ENCODE measurements at regions not wholly inside any gene's neighbourhood (a gene's known extent, or its start where the extent isn't known, plus 50 kb on each side); places are given as distances from the start of the nearest gene placed in this dataset.

DNA sequence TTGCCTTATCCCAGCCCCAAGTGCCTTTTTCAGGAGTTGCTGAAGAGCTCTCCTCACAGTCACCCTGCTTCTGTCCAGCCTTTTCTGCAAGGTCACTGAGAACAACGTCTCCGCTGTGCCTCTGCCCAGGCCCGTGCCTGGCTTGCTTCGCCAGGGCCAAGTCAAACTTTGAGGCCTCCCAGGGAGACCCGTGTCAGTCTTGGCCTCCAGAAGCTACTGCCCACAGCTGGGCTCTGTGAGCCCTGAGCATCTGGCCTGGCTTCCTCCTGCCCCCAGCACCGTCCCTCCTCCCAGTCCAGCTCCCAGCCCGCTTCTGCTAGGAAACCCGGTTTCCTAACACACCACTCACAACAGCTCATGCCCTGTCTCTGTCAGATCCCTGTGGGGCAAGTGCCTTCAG is 165.9 kb downstream of the TEX29 start:
- intact Hi-C loops (cut with micrococcal nuclease): no loop called here
- Histone ChIP-seq H3K9me3 (ENCODE audit: control insufficient read depth in 1 of 2, low read length in 2 of 2) (no peaks in the 10 kb centered on the region), H3K27me3 (ENCODE audit: insufficient read depth, low read length) (no peaks in the 10 kb centered on the region), H3K36me3 (ENCODE audit: insufficient read depth, low read length) (no peaks in the 10 kb centered on the region), H3K4me1 (ENCODE audit: insufficient read depth, low read length) (no peaks in the 10 kb centered on the region), H3K4me3 (ENCODE audit: low read length in 2 of 2) (no peak overlapping the region), H3K27ac (ENCODE audit: low read depth, low read length) (no peak overlapping the region)
- DNase-seq: no peak
- CTCF ChIA-PET (ENCODE audit: partially characterized antibody): no interaction called here
- Mint-ChIP-seq H3K4me3 (no peak overlapping the region), H3K36me3 (no peaks in the 10 kb centered on the region), H3K9me3 (peaks cover 0 to 16% (median 4%) of the 10 kb centered on the region in 8 donors), H3K4me1 (no peaks in the 10 kb centered on the region), H3K27ac (no peak overlapping the region), H3K27me3 (peaks cover 0 to 1% of the 10 kb centered on the region in 2 donors)
- POLR2A ChIA-PET (ENCODE audit: partially characterized antibody): no interaction called here

DNA sequence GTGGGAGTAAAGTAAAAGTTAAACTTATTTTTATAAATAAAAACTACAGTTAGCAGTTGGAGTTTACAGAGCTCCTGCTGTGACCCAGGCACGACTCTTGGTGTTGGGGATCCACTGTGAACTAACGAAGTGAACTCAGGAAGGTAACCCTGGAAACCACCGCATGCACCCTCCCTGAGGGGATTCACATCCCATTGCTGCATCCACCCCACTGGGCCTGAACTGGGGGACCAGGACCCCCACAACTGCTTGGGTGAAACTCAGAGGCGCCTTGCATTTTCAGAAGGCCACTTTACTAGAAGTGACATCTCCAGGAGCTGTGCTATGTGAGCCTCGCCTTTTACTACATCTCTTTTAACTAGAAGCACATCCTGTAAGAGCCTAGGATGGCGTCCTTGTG is 166.4 kb downstream of the TEX29 start:
- Mint-ChIP-seq H3K4me3 (no peak overlapping the region), H3K27me3 (peaks cover 0 to 1% of the 10 kb centered on the region in 2 donors), H3K27ac (no peak overlapping the region), H3K9me3 (peaks cover 0 to 16% (median 4%) of the 10 kb centered on the region in 8 donors), H3K36me3 (no peaks in the 10 kb centered on the region), H3K4me1 (no peaks in the 10 kb centered on the region)
- no peaks in the 10 kb centered on the region for H3K27me3 ChIP-seq (ENCODE audit: insufficient read depth, low read length)
- DNase-seq: no peak
- H3K9me3 ChIP-seq (ENCODE audit: control insufficient read depth in 1 of 2, low read length in 2 of 2): no peaks in the 10 kb centered on the region
- ChIA-PET CTCF (ENCODE audit: partially characterized antibody) (no interaction called here), POLR2A (ENCODE audit: partially characterized antibody) (no interaction called here)
- intact Hi-C loops (cut with micrococcal nuclease): no loop called here
- no peaks in the 10 kb centered on the region for H3K36me3 ChIP-seq (ENCODE audit: insufficient read depth, low read length)
- H3K27ac ChIP-seq (ENCODE audit: low read depth, low read length): no peak overlapping the region
- H3K4me3 ChIP-seq (ENCODE audit: low read length in 2 of 2): no peak overlapping the region
- no peaks in the 10 kb centered on the region for H3K4me1 ChIP-seq (ENCODE audit: insufficient read depth, low read length)

DNA sequence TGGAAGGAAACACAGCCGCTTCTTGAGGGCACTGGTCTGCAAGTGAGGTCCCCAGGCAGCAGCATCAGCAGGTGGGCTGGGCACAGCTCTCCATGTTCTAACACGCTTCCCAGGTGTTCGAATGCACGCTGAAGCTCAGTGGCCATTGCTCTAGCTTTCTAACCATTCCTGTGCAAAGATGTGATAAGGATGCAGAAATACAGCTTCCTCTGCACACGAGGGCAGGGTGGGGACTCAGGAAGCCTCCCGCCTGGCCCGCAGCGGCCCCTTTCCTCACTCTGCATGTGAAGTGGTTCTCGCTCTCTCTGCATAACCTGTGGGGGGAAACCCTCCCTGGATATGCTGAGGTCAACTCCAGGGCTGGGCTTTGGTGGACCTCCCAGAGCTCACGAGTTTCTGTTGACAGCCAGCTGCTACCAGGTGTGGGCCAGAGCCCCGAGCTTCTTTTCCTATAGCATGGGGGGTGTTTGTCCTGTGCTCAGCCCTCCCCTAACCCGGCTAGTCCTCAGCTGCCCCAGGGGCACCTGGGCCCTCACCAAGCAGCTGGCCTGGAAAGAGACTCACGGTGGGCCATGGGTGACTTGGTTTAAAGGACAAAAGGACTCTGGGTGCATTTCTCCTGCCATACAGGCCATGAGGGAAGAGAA is 168.2 kb downstream of the TEX29 start:
- DNase-seq: no peak
- Mint-ChIP-seq H3K27me3 (peaks cover 0 to 1% of the 10 kb centered on the region in 2 donors), H3K4me3 (no peak overlapping the region), H3K27ac (no peak overlapping the region), H3K36me3 (no peaks in the 10 kb centered on the region), H3K4me1 (no peaks in the 10 kb centered on the region), H3K9me3 (peaks cover 0 to 16% (median 4%) of the 10 kb centered on the region in 8 donors)
- Histone ChIP-seq H3K36me3 (ENCODE audit: insufficient read depth, low read length) (no peaks in the 10 kb centered on the region), H3K27ac (ENCODE audit: low read depth, low read length) (no peak overlapping the region), H3K27me3 (ENCODE audit: insufficient read depth, low read length) (no peaks in the 10 kb centered on the region), H3K4me1 (ENCODE audit: insufficient read depth, low read length) (no peaks in the 10 kb centered on the region), H3K4me3 (ENCODE audit: low read length in 2 of 2) (no peak overlapping the region), H3K9me3 (ENCODE audit: control insufficient read depth in 1 of 2, low read length in 2 of 2) (no peaks in the 10 kb centered on the region)
- ChIA-PET POLR2A (ENCODE audit: partially characterized antibody) (no interaction called here), CTCF (ENCODE audit: partially characterized antibody) (no interaction called here)
- intact Hi-C loops (cut with micrococcal nuclease): no loop called here

DNA sequence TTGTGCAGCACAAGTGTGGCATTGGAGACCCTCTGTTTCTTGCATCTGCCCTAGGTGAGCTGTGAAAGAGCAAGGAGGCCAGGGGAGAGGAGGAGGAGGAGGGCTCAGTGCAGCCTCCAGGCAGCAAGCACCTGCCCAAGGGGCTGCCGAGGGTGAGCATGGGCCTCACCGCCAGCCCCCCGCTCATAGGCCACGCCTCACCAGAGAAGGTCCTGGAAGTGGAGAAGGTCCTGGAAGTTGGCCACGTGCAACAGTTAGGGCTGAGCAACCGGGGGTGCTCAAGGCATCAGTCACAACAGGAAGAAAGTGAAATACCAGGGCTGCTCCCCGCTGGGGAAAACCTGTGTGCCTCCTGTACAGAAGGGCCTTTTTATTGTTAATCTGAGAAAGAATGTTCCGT is 168.9 kb downstream of the TEX29 start:
- Mint-ChIP-seq H3K4me1 (no peaks in the 10 kb centered on the region), H3K36me3 (no peaks in the 10 kb centered on the region), H3K27ac (no peak overlapping the region), H3K27me3 (no peaks in the 10 kb centered on the region), H3K4me3 (no peak overlapping the region), H3K9me3 (peaks cover 0 to 16% (median 4%) of the 10 kb centered on the region in 8 donors)
- Histone ChIP-seq H3K4me3 (ENCODE audit: low read length in 2 of 2) (no peak overlapping the region), H3K27me3 (ENCODE audit: insufficient read depth, low read length) (no peaks in the 10 kb centered on the region), H3K27ac (ENCODE audit: low read depth, low read length) (no peak overlapping the region), H3K9me3 (ENCODE audit: control insufficient read depth in 1 of 2, low read length in 2 of 2) (no peaks in the 10 kb centered on the region), H3K4me1 (ENCODE audit: insufficient read depth, low read length) (no peaks in the 10 kb centered on the region), H3K36me3 (ENCODE audit: insufficient read depth, low read length) (no peaks in the 10 kb centered on the region)
- no peak for DNase-seq
- ChIA-PET CTCF (ENCODE audit: partially characterized antibody) (no interaction called here), POLR2A (ENCODE audit: partially characterized antibody) (no interaction called here)
- intact Hi-C loops (cut with micrococcal nuclease): no loop called here

DNA sequence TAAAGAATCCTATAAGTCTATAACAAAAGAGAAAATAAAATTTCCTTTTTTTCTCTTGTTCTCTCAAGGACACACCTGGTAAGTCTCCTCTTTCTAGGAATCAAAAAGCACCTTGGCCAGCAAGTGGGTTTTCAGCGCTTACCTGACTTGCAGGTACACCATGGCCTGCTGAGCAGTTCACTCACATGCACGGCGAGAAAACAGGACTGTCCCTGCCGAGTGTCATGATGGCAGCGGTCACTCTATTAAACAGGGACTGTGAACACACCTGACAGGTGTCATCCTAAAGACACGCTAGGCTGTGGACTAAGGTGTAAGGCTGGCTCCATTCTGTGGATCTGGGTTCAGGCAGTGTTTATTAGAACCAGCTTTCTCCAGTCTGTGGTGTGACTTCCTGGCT is 170.2 kb downstream of the TEX29 start:
- Mint-ChIP-seq H3K36me3 (no peaks in the 10 kb centered on the region), H3K9me3 (peaks cover 0 to 15% (median 3%) of the 10 kb centered on the region in 8 donors), H3K4me1 (no peaks in the 10 kb centered on the region), H3K27ac (no peak overlapping the region), H3K4me3 (no peak overlapping the region), H3K27me3 (no peaks in the 10 kb centered on the region)
- H3K9me3 ChIP-seq (ENCODE audit: control insufficient read depth in 1 of 2, low read length in 2 of 2): no peaks in the 10 kb centered on the region
- H3K4me1 ChIP-seq (ENCODE audit: insufficient read depth, low read length): no peaks in the 10 kb centered on the region
- no peak for DNase-seq
- intact Hi-C loops (cut with micrococcal nuclease): no loop called here
- H3K27ac ChIP-seq (ENCODE audit: low read depth, low read length): no peak overlapping the region
- no peaks in the 10 kb centered on the region for H3K27me3 ChIP-seq (ENCODE audit: insufficient read depth, low read length)
- no peak overlapping the region for H3K4me3 ChIP-seq (ENCODE audit: low read length in 2 of 2)
- ChIA-PET POLR2A (ENCODE audit: partially characterized antibody) (no interaction called here), CTCF (ENCODE audit: partially characterized antibody) (no interaction called here)
- H3K36me3 ChIP-seq (ENCODE audit: insufficient read depth, low read length): no peaks in the 10 kb centered on the region

DNA sequence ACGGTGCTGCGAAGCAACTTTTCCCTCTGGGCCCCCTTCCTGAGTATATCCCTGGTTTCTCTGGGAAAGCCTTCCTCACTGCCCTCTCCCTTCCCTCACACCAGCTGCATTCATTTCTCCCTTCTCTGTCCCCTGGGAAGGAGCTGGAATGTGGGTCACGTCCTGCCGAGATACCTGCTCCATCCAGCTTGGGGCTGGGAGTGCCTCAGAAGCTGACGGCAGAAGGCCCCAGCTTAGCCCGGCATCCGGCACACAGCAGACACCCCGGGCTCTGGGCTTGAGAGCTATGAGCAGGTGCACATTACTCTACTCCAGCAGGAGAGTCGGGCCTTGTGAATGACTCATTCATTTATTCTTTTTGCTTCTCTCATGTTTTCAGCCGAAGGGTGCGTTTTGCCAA is 170.6 kb downstream of the TEX29 start:
- Histone ChIP-seq H3K9me3 (ENCODE audit: control insufficient read depth in 1 of 2, low read length in 2 of 2) (no peaks in the 10 kb centered on the region), H3K27ac (ENCODE audit: low read depth, low read length) (no peak overlapping the region), H3K4me3 (ENCODE audit: low read length in 2 of 2) (no peak overlapping the region), H3K36me3 (ENCODE audit: insufficient read depth, low read length) (no peaks in the 10 kb centered on the region), H3K27me3 (ENCODE audit: insufficient read depth, low read length) (no peaks in the 10 kb centered on the region), H3K4me1 (ENCODE audit: insufficient read depth, low read length) (no peaks in the 10 kb centered on the region)
- no peaks in the 10 kb centered on the region for H3K4me1 Mint-ChIP-seq
- intact Hi-C loops (cut with micrococcal nuclease): no loop called here
- no peak for DNase-seq
- H3K9me3 Mint-ChIP-seq: peaks cover 0 to 16% (median 3%) of the 10 kb centered on the region in 8 donors
- H3K27me3 Mint-ChIP-seq: no peaks in the 10 kb centered on the region
- no peak overlapping the region for H3K27ac Mint-ChIP-seq
- CTCF ChIA-PET (ENCODE audit: partially characterized antibody): no interaction called here
- POLR2A ChIA-PET (ENCODE audit: partially characterized antibody): no interaction called here
- no peak overlapping the region for H3K4me3 Mint-ChIP-seq
- no peaks in the 10 kb centered on the region for H3K36me3 Mint-ChIP-seq

DNA sequence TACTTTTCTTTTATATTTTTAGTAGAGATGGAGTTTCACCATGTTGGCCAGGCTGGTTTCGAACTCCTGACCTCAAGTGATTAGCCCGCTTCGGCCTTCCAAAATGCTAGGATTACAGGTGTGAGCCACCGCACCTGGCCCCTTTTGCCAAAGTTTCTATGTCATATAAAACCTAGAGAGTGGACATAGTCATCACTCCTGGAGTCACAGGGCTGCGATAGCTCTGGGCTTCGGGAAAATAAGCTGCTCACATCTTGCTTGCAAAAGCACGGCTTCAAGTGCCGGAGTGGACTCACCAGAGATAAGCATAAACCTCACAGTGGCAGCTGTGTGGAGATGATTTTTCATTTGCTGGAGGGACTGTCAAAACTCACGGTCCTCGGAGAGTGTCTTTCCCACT is 171.2 kb downstream of the TEX29 start:
- intact Hi-C loops (cut with micrococcal nuclease): no loop called here
- Histone ChIP-seq H3K9me3 (ENCODE audit: control insufficient read depth in 1 of 2, low read length in 2 of 2) (no peaks in the 10 kb centered on the region), H3K4me3 (ENCODE audit: low read length in 2 of 2) (no peak overlapping the region), H3K27ac (ENCODE audit: low read depth, low read length) (no peak overlapping the region), H3K36me3 (ENCODE audit: insufficient read depth, low read length) (no peaks in the 10 kb centered on the region), H3K27me3 (ENCODE audit: insufficient read depth, low read length) (no peaks in the 10 kb centered on the region), H3K4me1 (ENCODE audit: insufficient read depth, low read length) (no peaks in the 10 kb centered on the region)
- CTCF ChIA-PET (ENCODE audit: partially characterized antibody): no interaction called here
- Mint-ChIP-seq H3K36me3 (no peaks in the 10 kb centered on the region), H3K27me3 (no peaks in the 10 kb centered on the region), H3K4me1 (no peaks in the 10 kb centered on the region), H3K27ac (no peak overlapping the region), H3K9me3 (peaks cover 0 to 14% (median 4%) of the 10 kb centered on the region in 8 donors), H3K4me3 (no peak overlapping the region)
- POLR2A ChIA-PET (ENCODE audit: partially characterized antibody): no interaction called here
- DNase-seq: no peak
